PC-9 (cell line): ENCODE measurements at regions not wholly inside any gene's neighbourhood (a gene's known extent, or its start where the extent isn't known, plus 50 kb on each side); places are given as distances from the start of the nearest gene placed in this dataset.

Source experiments
- BruUV-seq: library from RNA; stranded (reverse); fragments of 400-500 nt; replicated peaks from 2 replicates; lab custom pipeline; 2021; lab: Mats Ljungman, UMichigan
- CTCF ChIA-PET: fragments of 300-600 bp; sonication (Branson Sonifier 250); formaldehyde crosslinking; loops from one replicate; lab custom pipeline; 2022; ENCODE audit warnings: antibody characterized with exemption; lab: Charles Lee
- POLR2A ChIA-PET: fragments of 300-600 bp; sonication (Branson Sonifier 250); formaldehyde crosslinking; loops from one replicate; lab custom pipeline; 2022; ENCODE audit warnings: antibody characterized with exemption; ENCODE audit not compliant: unreplicated experiment; lab: Charles Lee
- DNase-seq, 2 experiments: peaks; one replicate each; pipeline versions ENCODE4 v3.0.0 to v3.0.0-alpha.2; 2015 to 2022; ENCODE audit warnings: mixed read lengths in 1 of 2
- H2AFZ ChIP-seq: fragments of 200-600 bp; sonication (generic); 2 replicates; pipeline ENCODE4 v1.8.1; 2017; ENCODE audit warnings: antibody characterized with exemption
- H3F3A ChIP-seq: fragments of 200-600 bp; sonication (generic); 2 replicates; pipeline ENCODE4 v1.8.1; 2017; ENCODE audit warnings: antibody characterized with exemption, mild to moderate bottlenecking, low read depth; ENCODE audit not compliant: insufficient read depth
- H3K27ac ChIP-seq: fragments of 200-600 bp; sonication (generic); 2 replicates; pipeline ENCODE4 v1.6.1; 2016; ENCODE audit warnings: mixed run types
- H3K27me3 ChIP-seq: fragments of 200-600 bp; sonication (generic); 2 replicates; pipeline ENCODE4 v1.6.1; 2016; ENCODE audit warnings: low read depth, mixed run types; ENCODE audit not compliant: insufficient read depth
- H3K36me3 ChIP-seq: fragments of 200-600 bp; sonication (generic); 2 replicates; pipeline ENCODE4 v1.6.1; 2016; ENCODE audit warnings: low read depth, mixed run types
- H3K4me1 ChIP-seq: fragments of 200-600 bp; sonication (generic); replicated peaks from 2 replicates; pipeline ENCODE4 v1.6.1; 2016; ENCODE audit warnings: mixed run types; ENCODE audit not compliant: insufficient read depth
- H3K4me2 ChIP-seq: fragments of 200-600 bp; sonication (generic); 2 replicates; pipeline ENCODE4 v1.6.1; 2017; ENCODE audit warnings: mixed run types
- H3K4me3 ChIP-seq: fragments of 200-600 bp; sonication (generic); 2 replicates; pipeline ENCODE4 v1.6.1; 2016; ENCODE audit warnings: mixed run types
- H3K79me2 ChIP-seq: fragments of 200-600 bp; sonication (generic); 2 replicates; pipeline ENCODE4 v1.6.1; 2017; ENCODE audit warnings: low read depth, mixed run types
- H3K9me2 ChIP-seq: fragments of 200-600 bp; sonication (generic); 2 replicates; pipeline ENCODE4 v1.8.1; 2017; ENCODE audit warnings: mild to moderate bottlenecking; ENCODE audit not compliant: insufficient read depth
- H3K9me3 ChIP-seq: fragments of 200-600 bp; sonication (generic); 2 replicates; pipeline ENCODE4 v1.8.1; 2016; ENCODE audit warnings: low read depth; ENCODE audit not compliant: insufficient read depth
- H4K20me1 ChIP-seq: fragments of 200-600 bp; sonication (generic); 2 replicates; pipeline ENCODE4 v1.8.1; 2017; ENCODE audit not compliant: insufficient read depth
- EZH2 ChIP-seq: fragments of 200-600 bp; sonication (generic); IDR thresholded peaks from 2 replicates; pipeline ENCODE4 v1.8.0; 2017; ENCODE audit warnings: antibody characterized with exemption, low read depth
- intact Hi-C: fragments of 100-400 bp; cut with micrococcal nuclease; formaldehyde crosslinking; loops from one replicate; pipeline ENCODE4 v1.10.0; 2022; ENCODE audit not compliant: unreplicated experiment
- TF ChIP-seq, protein P1 (sequence below): fragments of 200-600 bp; sonication (generic); conservative IDR thresholded peaks from 2 replicates; pipeline ENCODE4 v1.6.1; 2017; ENCODE audit warnings: mixed run types, antibody characterized with exemption, mild to moderate bottlenecking, moderate library complexity

DNA sequence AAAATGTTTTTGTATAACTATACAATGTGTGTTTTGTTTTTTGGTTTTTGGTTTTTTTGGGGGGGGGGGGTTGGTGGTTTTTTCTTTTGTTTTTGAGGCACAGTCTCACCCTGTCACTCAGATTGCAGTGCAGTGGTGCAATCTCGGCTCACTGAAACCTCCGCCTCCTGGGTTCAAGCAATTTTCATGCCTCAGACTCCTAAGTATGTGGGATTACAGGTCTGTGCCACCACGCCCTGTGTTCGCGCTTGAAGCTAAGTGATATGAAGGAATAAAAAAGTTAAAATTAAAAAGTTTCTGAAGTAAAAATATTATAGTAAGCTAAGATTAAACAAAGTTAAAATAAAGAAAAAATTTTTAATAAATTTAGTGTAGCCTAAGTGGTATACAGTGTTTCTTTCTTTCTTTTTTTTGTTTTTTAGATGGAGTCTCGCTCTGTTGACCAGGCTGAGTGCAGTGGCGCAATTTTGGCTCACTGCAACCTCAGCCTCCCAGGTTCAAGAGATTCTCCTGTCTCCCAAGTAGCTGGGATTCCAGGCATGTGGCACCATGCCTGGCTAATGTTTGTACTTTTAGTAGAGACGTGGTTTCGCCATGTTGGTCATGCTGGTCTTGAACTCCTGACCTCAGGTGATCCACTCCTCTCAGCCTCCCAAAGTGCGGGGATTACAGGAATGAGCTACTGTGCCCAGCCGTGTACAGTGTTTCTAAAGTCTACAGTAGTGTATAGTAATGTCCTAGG lies 53.9 kb upstream of the TEX55 start:
- Histone ChIP-seq H3K4me3 (no peak overlapping the region), H3K9me2 (no peaks in the 10 kb centered on the region; the same call in 1 of the 2 replicates), H4K20me1 (no peaks in the 10 kb centered on the region), H3K4me2 (no peak overlapping the region), H3F3A (no peaks in the 10 kb centered on the region), H3K9me3 (no peaks in the 10 kb centered on the region), H3K27ac (no peak overlapping the region), H3K36me3 (no peaks in the 10 kb centered on the region), H2AFZ (no peak overlapping the region), H3K79me2 (no peaks in the 10 kb centered on the region), H3K27me3 (no peaks in the 10 kb centered on the region), H3K4me1 (no peaks in the 10 kb centered on the region)
- DNase-seq, result no peak
- TF ChIP-seq, protein P1, sequence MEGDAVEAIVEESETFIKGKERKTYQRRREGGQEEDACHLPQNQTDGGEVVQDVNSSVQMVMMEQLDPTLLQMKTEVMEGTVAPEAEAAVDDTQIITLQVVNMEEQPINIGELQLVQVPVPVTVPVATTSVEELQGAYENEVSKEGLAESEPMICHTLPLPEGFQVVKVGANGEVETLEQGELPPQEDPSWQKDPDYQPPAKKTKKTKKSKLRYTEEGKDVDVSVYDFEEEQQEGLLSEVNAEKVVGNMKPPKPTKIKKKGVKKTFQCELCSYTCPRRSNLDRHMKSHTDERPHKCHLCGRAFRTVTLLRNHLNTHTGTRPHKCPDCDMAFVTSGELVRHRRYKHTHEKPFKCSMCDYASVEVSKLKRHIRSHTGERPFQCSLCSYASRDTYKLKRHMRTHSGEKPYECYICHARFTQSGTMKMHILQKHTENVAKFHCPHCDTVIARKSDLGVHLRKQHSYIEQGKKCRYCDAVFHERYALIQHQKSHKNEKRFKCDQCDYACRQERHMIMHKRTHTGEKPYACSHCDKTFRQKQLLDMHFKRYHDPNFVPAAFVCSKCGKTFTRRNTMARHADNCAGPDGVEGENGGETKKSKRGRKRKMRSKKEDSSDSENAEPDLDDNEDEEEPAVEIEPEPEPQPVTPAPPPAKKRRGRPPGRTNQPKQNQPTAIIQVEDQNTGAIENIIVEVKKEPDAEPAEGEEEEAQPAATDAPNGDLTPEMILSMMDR, result no peak
- TF ChIP-seq EZH2, result no peak
- ChIA-PET POLR2A (interaction anchor here (0.6 kb wide), 2 partner anchors 9 to 240 kb away, joined by 4 read pairs; no protein-coding TSS in a partner anchor), CTCF (no interaction called here)
- intact Hi-C loops, result no loop called here
- no TSS peak for BruUV-seq

DNA sequence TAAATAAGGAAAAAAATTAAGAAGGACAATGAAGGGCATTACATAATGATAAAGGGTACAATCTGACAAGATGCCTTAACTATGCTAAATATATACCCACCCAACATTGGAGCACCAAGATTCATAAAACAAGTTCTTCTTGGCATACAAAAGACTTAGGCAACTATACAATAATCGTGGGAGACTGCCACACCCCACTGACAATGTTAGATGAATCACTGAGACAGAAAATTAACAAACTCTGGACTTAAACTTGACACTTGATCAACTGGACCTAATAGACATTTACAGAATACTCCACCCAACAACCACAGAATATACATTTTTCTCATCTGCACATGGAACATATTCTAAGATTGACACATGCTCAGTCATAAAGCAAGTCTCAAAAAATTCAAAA lies 53.2 kb upstream of the IGSF11 start:
- no TSS peak for BruUV-seq
- CTCF ChIA-PET, result no interaction called here

DNA sequence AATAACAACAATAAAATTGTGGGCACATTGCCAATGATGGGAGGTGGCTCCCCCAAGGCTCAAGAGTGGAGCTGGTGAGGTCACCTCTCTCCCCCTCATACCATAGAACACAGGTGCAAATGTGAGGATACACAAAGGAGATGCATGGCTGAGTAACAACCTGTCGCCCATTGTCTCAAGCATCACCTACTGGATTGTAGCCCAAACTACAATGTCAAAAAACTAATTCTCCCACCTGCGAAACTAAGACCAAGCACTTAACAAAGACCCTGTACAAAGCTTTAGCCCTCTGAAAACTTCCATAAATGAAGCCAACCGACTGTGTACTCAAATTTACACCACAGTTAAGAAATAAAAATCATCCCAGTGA lies 50.4 kb upstream of the IGSF11 start:
- DNase-seq, result no peak
- intact Hi-C loops, result no loop called here
- no peak overlapping the region for H3K4me2 ChIP-seq
- no TSS peak for BruUV-seq
- no peak overlapping the region for H2AFZ ChIP-seq
- H3K4me1 ChIP-seq, result peaks cover 8% of the 10 kb centered on the region; the same call in 1 of the 2 replicates
- CTCF ChIA-PET, result no interaction called here
- no peaks in the 10 kb centered on the region; the same call in 1 of the 2 replicates for H3K9me2 ChIP-seq
- no peak overlapping the region for H3K27ac ChIP-seq
- no peaks in the 10 kb centered on the region for H4K20me1 ChIP-seq
- H3K9me3 ChIP-seq, result no peaks in the 10 kb centered on the region
- no peaks in the 10 kb centered on the region for H3K79me2 ChIP-seq
- TF ChIP-seq, protein P1, result no peak
- no peak for TF ChIP-seq EZH2
- no peaks in the 10 kb centered on the region for H3K36me3 ChIP-seq
- POLR2A ChIA-PET, result interaction anchor here (0.6 kb wide), 1 partner anchor 156 kb away, joined by 3 read pairs; the partner anchor contains the start of gene B4GALT4
- H3K27me3 ChIP-seq, result no peaks in the 10 kb centered on the region
- H3F3A ChIP-seq, result no peaks in the 10 kb centered on the region
- no peak overlapping the region for H3K4me3 ChIP-seq

More for the DNA sequence above, 53.2 kb upstream of the IGSF11 start:
- no peak for DNase-seq
- TF ChIP-seq, protein P1, result no peak
- TF ChIP-seq EZH2, result no peak
- H3F3A ChIP-seq, result no peaks in the 10 kb centered on the region
- no peaks in the 10 kb centered on the region for H4K20me1 ChIP-seq
- H3K4me2 ChIP-seq, result no peak overlapping the region
- intact Hi-C loops, result no loop called here
- POLR2A ChIA-PET, result no interaction called here
- H3K4me1 ChIP-seq, result peaks cover 8% of the 10 kb centered on the region; the same call in 1 of the 2 replicates
- H3K27me3 ChIP-seq, result no peaks in the 10 kb centered on the region
- no peaks in the 10 kb centered on the region for H3K9me3 ChIP-seq
- H3K27ac ChIP-seq, result no peak overlapping the region
- no peak overlapping the region for H3K4me3 ChIP-seq
- no peak overlapping the region for H2AFZ ChIP-seq
- H3K36me3 ChIP-seq, result no peaks in the 10 kb centered on the region
- H3K79me2 ChIP-seq, result no peaks in the 10 kb centered on the region
- no peaks in the 10 kb centered on the region; the same call in 1 of the 2 replicates for H3K9me2 ChIP-seq
